ENCODE measurements at regions not wholly inside any gene's neighbourhood (a gene's known extent, or its start where the extent isn't known, plus 50 kb on each side); places are given as distances from the start of the nearest gene placed in this dataset.

DNA sequence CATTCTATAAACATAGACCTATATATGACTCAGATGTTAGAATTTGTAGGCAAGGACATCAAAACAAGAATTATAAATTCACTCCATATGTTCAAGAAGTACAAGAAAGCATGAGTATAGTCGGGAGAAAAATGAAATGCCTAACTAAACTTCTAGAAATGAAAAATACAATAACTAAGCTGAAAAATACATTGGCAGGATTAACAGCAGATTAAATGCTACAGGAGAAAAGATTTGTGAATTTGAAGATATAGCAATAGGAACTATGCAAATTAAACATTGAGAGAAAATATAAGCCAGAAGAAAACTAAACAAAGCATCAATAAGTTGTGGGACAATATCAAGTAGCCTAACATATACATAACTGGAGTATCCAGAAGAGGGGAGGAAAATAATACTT lies 55.3 kb upstream of the PRSS3 start:
- no peak for TF ChIP-seq POLR2A (IDR thresholded peaks at IDR 0.05)
- TF ChIP-seq, protein P1, sequence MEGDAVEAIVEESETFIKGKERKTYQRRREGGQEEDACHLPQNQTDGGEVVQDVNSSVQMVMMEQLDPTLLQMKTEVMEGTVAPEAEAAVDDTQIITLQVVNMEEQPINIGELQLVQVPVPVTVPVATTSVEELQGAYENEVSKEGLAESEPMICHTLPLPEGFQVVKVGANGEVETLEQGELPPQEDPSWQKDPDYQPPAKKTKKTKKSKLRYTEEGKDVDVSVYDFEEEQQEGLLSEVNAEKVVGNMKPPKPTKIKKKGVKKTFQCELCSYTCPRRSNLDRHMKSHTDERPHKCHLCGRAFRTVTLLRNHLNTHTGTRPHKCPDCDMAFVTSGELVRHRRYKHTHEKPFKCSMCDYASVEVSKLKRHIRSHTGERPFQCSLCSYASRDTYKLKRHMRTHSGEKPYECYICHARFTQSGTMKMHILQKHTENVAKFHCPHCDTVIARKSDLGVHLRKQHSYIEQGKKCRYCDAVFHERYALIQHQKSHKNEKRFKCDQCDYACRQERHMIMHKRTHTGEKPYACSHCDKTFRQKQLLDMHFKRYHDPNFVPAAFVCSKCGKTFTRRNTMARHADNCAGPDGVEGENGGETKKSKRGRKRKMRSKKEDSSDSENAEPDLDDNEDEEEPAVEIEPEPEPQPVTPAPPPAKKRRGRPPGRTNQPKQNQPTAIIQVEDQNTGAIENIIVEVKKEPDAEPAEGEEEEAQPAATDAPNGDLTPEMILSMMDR (IDR thresholded peaks at IDR 0.05): no peak
- TF ChIP-seq EP300 (IDR thresholded peaks at IDR 0.05): no peak
